ENCODE measurements at regions not wholly inside any gene's neighbourhood (a gene's known extent, or its start where the extent isn't known, plus 50 kb on each side); places are given as distances from the start of the nearest gene placed in this dataset.

DNA sequence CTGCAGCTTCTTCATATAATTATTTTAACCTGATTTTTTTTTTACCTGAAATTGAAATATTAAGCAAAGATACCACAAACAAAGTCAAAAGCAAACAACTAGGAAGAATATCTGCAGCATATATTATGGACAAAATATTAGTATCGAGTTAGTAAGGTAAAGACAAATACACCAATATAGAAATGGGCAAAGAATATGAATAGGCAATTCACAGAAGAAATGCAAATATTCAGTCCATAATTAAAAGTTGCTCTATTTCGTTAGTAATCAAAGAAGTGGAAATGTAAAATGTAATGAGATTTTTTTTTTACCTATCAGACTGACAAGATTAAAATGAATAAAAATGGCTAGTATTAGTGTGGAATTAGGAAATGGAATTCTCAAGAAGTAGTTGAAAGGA is 121.5 kb downstream of the CD83 start:
- Histone ChIP-seq H4K20me1 (ENCODE audit: insufficient read depth) (no peaks in the 10 kb centered on the region), H3K79me2 (ENCODE audit: insufficient read depth) (no peaks in the 10 kb centered on the region), H3K27me3 (ENCODE audit: insufficient read depth) (no peaks in the 10 kb centered on the region), H3K27ac (ENCODE audit: low read depth in 2 of 2, low read length in 1 of 2) (no peak overlapping the region), H3K4me2 (no peak overlapping the region), H3K4me3 (ENCODE audit: low read depth in 2 of 2, low read length in 1 of 2) (no peak overlapping the region), H2AFZ (ENCODE audit: low read depth) (no peak overlapping the region), H3K9me2 (0 out of 2 replicates have a peak, but pooled peaks cover 3% of the 10 kb centered on the region), H3K9ac (no peak overlapping the region), H3K36me3 (replicated peaks in 1 of 2; ENCODE audit: control insufficient read depth in 1 of 2, insufficient read depth in 2 of 2, low read length in 1 of 2) (no peaks in the 10 kb centered on the region), H3K9me3 (no peaks in the 10 kb centered on the region), H3F3A (replicated peaks; ENCODE audit: insufficient read depth) (no peaks in the 10 kb centered on the region), H3K4me1 (ENCODE audit: control insufficient read depth in 1 of 2, insufficient read depth in 2 of 2, low read depth in 1 of 2, low read length in 1 of 2) (no peaks in the 10 kb centered on the region)
- ChIA-PET POLR2A (no interaction called here), CTCF (no interaction called here)
- TF ChIP-seq TEAD4 (IDR thresholded peaks at IDR 0.05; ENCODE audit: borderline replicate concordance, insufficient read depth), result no peak
- no peak for TF ChIP-seq ZBTB33 (IDR thresholded peaks at IDR 0.05; ENCODE audit: borderline replicate concordance, low read depth)
- no peak for TF ChIP-seq CHD2 (IDR thresholded peaks at IDR 0.05; ENCODE audit: low read length, partially characterized antibody)
- TF ChIP-seq FOSL2 (IDR thresholded peaks at IDR 0.05; ENCODE audit: borderline replicate concordance, low read depth), result no peak
- no peak for TF ChIP-seq PBX3 (IDR thresholded peaks at IDR 0.05)
- no peak for TF ChIP-seq NRF1 (IDR thresholded peaks at IDR 0.05; ENCODE audit: low read depth, low read length)
- no peak for DNase-seq
- 22% methylated on average over 2 of the region's 2 CpGs for WGBS (ENCODE audit: low lambda C conversion rate)

- H2AFZ ChIP-seq (ENCODE audit: low read depth), result no peak overlapping the region
- no peaks in the 10 kb centered on the region for H3K4me1 ChIP-seq (ENCODE audit: control insufficient read depth in 1 of 2, insufficient read depth in 2 of 2, low read depth in 1 of 2, low read length in 1 of 2)
- no peak overlapping the region for H3K27ac ChIP-seq (ENCODE audit: low read depth in 2 of 2, low read length in 1 of 2)
- TF ChIP-seq YY1 (IDR thresholded peaks at IDR 0.05; ENCODE audit: low read depth) (no peak), FOSL2 (IDR thresholded peaks at IDR 0.05; ENCODE audit: borderline replicate concordance, low read depth) (no peak), SMC3 (IDR thresholded peaks at IDR 0.05; ENCODE audit: low read depth, low read length) (no peak), CHD2 (IDR thresholded peaks at IDR 0.05; ENCODE audit: low read length, partially characterized antibody) (no peak), GATA2 (CRISPR knock-in tag; IDR thresholded peaks at IDR 0.05) (no peak), USF1 (IDR thresholded peaks at IDR 0.05; ENCODE audit: borderline replicate concordance, low read depth) (no peak), USF2 (IDR thresholded peaks at IDR 0.05; ENCODE audit: borderline replicate concordance, low read depth, low read length) (no peak), MXI1 (IDR thresholded peaks at IDR 0.05; ENCODE audit: low read depth, low read length) (no peak)
- TF ChIP-seq, protein P1, sequence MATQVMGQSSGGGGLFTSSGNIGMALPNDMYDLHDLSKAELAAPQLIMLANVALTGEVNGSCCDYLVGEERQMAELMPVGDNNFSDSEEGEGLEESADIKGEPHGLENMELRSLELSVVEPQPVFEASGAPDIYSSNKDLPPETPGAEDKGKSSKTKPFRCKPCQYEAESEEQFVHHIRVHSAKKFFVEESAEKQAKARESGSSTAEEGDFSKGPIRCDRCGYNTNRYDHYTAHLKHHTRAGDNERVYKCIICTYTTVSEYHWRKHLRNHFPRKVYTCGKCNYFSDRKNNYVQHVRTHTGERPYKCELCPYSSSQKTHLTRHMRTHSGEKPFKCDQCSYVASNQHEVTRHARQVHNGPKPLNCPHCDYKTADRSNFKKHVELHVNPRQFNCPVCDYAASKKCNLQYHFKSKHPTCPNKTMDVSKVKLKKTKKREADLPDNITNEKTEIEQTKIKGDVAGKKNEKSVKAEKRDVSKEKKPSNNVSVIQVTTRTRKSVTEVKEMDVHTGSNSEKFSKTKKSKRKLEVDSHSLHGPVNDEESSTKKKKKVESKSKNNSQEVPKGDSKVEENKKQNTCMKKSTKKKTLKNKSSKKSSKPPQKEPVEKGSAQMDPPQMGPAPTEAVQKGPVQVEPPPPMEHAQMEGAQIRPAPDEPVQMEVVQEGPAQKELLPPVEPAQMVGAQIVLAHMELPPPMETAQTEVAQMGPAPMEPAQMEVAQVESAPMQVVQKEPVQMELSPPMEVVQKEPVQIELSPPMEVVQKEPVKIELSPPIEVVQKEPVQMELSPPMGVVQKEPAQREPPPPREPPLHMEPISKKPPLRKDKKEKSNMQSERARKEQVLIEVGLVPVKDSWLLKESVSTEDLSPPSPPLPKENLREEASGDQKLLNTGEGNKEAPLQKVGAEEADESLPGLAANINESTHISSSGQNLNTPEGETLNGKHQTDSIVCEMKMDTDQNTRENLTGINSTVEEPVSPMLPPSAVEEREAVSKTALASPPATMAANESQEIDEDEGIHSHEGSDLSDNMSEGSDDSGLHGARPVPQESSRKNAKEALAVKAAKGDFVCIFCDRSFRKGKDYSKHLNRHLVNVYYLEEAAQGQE (IDR thresholded peaks at IDR 0.05; ENCODE audit: low read depth, low read length), result no peak
- no peak overlapping the region for H3K9ac ChIP-seq
- no peaks in the 10 kb centered on the region for H3K27me3 ChIP-seq (ENCODE audit: insufficient read depth)
- ChIA-PET CTCF (no interaction called here), POLR2A (no interaction called here)
- H4K20me1 ChIP-seq (ENCODE audit: insufficient read depth), result no peaks in the 10 kb centered on the region
- no peaks in the 10 kb centered on the region for H3K79me2 ChIP-seq (ENCODE audit: insufficient read depth)
- H3K4me3 ChIP-seq (ENCODE audit: low read depth in 2 of 2, low read length in 1 of 2), result no peak overlapping the region
- no peaks in the 10 kb centered on the region for H3K36me3 ChIP-seq (replicated peaks in 1 of 2; ENCODE audit: control insufficient read depth in 1 of 2, insufficient read depth in 2 of 2, low read length in 1 of 2)
- no peak overlapping the region for H3K4me2 ChIP-seq
- H3K9me3 ChIP-seq, result no peaks in the 10 kb centered on the region
- H3F3A ChIP-seq (replicated peaks; ENCODE audit: insufficient read depth), result no peaks in the 10 kb centered on the region
- 0 out of 2 replicates have a peak, but pooled peaks cover 3% of the 10 kb centered on the region for H3K9me2 ChIP-seq
- no peak for DNase-seq
- WGBS (ENCODE audit: low lambda C conversion rate), result 7% methylated on average over 5 of the region's 5 CpGs
Measured at GRCh38 chr6:14240411-14241166, 123.0 kb downstream of the CD83 start.

Data from SK-N-SH (cell line).